HG03064 (cell line): ENCODE measurements at regions not wholly inside any gene's neighbourhood (a gene's known extent, or its start where the extent isn't known, plus 50 kb on each side); places are given as distances from the start of the nearest gene placed in this dataset.
"Not testable (repeated sequence)": the region's sequence is repeated elsewhere in the genome, so short reads cannot be mapped to it uniquely, and the experiment has no call there.

Experiments used
- ATAC-seq: cut with Tn5 transposase; IDR thresholded peaks from one replicate; pipeline ENCODE4 v1.9.1; 2021; ENCODE audit warnings: low read depth; ENCODE audit not compliant: unreplicated experiment

DNA sequence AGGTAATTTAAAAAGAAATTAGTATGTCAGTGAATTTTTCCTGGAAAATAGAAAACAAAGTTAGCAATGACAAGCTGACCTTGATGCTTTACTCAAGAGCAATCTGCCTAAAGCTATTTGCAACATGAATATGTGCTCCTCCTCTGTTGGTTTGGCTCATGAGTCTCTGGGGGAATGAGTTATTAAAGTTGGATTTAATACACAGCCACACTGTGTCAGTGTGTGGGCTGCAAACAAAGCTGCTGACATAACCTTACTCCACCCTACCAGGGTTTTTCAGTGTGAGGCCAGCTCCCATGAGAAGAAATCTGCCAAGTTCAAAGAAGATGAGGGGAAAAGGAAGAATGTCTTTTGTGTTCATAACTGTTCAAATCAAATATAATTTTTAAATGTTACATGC is 280.5 kb downstream of the TLL1 start:
- ATAC-seq, result no peak

DNA sequence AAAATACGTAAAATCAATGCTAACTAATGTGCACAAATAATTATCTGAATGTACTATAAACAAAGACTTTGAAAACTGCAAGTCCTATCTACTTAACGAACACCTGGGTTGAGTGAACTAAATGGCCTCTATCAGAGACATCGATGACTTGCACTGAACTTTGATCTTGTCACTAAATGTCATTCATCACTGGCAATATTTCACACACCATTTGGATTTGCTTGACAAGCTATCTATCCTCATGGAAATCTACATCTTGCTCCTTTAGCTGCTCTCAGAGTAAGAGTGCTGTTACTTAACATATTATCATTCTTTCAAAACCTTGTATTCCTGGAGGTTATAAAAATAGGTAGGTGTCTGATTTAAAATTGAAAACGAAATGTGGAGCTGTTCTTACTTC is 289.3 kb downstream of the TLL1 start:
- no peak for ATAC-seq

DNA sequence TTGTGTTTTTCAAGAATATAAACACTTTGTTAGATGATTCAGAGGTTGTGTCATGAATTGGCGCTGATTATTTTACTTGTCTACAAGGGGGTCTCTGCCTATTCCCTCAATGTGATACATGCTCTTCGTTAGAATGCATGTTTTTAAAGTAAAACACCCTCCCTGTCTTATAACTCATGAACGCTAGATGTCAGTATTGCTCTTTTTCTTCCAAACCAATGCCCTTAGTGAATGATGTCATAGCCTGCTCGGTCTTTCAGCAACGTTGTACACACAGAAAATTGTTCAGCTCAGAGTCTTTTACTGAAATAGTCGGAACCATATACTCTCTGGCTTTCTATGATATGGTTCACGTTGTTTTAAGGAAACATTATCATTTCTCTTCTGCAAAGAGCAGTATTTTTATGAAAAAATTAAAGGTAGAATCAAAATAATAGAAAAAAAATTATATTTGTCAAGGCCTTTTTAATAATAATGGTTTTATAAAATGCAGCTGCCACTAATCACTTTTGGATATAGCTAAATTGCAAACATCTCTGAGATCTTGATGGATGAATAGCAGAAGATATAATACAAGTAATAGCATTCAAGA is 292.9 kb downstream of the TLL1 start:
- ATAC-seq, result peak; percentile 94

DNA sequence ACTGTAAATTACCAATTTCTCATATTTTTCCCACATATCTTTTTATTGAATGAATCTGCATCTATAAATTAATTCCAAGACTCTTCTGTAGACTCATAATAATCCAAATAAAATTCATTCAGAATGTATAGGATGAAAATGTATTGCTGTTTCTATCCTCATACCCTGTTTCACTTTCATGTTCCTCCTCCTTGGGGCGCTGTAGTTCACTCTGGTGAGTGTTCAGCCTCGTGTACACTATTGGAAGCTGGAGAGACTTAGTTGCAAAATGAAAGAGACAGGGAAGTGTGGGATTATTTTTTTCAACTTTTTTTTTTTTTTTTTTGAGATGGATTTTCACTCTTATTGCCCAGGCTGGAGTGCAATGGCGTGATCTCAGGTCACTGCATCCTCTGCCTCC is 296.1 kb downstream of the TLL1 start:
- ATAC-seq, result no peak

DNA sequence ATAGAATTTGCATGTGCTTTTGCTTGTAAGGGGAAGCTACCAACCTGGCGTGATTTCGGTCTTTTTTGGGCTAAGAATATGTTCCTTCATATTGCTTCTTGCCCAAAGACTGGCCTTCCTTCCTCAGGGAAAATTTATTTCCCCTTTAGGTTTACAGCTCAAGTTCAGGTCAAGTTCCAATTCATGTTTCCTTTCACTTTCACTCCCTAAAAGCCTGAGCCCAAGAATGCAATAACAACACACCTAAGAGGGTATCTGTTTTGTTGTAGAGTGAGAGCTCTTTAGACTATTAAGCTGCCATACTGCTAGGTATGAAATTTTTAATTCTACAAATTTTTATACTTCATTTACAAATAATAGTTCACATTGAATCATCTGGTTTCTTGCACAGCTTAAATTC is 299.6 kb downstream of the TLL1 start:
- ATAC-seq, result no peak

DNA sequence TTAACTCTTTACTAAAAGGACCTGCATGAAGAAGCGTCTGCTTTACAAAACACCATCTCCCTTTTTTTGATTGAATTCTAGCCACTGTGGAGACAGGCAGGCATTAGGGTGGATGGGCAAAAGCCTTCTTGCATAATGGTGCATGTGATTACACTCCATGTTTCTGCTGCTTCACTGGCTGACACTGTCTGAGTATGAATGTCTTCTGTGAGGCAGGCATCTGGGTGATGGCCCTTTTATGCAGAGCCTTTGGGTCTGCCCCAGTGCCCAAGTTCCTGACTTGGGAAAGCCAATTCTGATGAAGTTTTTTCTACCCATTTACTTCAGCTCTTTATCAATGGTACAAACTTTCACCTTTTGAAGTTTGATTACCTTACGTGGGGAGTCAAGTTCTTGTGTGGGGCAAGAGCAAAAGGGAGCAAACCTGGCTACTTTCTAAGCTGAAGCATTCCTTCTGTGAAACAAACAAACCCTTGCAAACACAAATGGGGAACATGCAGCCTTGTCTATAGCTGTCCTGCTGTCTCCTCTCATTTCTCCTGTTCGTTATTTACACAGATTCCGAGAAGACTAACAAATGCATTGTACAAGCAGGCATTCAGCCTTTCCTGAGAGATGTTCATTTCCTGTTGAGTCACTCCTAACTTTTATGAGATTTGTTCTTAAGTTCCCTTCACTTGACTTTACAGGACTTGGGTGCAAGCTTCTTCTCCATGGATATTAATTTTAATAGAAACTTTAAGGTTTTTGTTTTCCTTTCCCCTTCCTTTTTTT is 301.9 kb downstream of the TLL1 start:
- ATAC-seq, result no peak

DNA sequence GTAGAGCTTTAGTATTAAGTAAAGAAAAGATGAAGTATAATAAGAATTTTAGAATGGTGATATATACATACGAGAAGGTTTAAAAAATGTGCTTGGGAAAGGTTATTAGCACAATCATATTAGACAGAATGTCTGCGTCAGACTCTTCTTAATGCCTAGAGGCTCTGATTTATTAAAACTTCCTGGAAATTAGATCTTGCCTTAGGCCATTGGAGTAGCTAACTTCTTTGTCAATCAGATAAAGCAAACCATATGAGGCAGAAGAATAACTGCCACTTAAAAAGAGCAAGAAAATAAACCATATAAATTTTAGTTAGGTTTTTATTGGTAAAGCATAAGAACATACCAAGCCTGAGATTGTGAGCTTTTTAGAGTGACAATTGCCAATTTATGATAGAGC is 309.1 kb downstream of the TLL1 start:
- ATAC-seq, result no peak

DNA sequence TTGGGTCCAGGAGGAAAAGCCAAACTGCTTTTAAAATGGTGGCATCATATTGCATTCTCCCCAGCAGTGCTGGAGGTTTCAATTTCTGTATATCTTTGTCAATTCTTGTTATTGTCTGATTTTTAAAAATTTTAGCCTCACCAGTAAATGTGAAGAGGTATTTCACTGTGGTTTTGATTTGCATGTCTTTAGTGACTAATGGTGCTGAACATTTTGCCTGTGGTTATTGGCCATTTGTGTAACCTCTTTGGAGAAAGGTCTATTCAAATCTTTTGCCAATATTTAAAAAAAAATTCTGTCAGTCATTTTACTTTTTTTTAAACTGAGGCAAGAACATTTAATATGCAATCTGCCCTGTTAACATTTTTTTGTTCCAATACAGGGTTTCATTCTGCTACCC is 322.1 kb downstream of the TLL1 start:
- ATAC-seq, result no peak

DNA sequence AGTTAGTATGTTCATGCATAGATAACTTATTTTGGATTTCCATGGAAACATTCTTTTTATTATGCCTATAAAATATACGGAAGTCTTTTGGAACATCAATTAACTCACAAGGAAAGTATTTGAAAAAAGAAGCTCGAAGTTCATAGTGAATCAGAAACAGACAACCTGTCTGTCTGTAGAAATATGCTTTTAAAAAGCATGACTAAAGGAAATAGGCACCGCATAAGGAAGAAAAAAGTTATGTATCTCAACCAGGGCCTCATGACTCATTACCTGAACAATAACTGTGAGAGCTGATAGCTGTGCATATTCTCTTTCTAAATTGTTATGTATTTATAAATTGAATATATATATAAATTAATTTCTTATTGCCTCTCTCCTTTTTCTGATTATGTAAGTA is 324.1 kb downstream of the TLL1 start:
- no peak for ATAC-seq

DNA sequence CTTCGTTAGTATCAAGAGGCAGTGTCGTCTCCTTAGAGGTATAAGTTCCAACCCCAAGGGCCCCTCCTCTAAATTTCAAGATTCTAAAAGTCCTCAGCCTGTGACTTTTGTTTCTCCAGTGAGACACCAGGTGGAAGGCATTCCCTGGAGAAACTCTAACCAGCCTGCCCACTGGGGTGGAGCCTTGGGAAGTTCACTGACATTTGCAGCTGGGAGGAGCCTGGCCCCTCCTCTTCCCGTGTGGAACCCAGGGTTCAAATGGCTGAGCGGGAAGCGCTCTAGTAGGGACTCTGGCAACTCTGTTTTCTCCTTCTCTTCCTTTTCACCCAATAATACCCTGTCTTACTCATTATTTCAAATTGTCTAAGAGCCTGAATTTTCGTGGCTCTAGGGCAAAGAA is 325.0 kb downstream of the TLL1 start:
- no peak for ATAC-seq

DNA sequence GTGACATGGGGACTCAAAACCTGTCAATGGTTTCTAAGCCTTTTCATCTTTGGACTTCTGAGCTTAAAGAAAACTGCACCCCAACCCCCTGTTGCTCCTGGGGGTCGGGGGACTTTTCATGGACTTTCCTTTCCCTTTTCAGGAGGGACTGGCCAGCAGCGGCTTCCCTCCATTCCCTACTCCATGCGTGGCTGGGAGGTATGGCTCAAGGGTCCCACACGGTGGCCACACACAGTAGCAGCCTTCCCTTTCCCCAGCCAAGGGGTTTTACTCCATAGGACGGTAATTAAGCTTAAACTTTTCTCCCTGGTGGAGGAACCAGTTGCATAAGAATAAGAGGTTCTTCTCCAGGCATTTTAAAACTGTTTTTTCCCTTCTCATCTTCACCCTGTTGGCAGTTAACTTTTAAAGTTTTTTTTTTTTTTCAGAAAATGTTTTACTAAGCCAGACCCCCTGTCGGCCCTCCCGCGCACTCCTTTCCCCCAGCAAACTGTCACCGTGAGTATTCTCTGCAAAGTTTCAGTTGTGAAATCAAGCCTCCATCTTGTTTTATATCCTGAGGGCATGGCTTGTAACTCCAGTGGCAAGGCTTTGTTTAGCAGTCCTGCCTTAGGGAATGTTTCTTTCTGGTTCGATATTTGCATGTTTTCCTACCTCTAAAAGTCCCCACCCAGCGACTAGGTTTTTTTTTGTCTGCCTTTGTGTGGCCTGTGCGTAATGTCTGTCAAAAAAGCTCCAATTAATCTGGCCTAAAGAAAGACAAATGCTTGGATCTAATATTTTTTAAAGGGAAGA is 325.7 kb downstream of the TLL1 start:
- no peak for ATAC-seq

DNA sequence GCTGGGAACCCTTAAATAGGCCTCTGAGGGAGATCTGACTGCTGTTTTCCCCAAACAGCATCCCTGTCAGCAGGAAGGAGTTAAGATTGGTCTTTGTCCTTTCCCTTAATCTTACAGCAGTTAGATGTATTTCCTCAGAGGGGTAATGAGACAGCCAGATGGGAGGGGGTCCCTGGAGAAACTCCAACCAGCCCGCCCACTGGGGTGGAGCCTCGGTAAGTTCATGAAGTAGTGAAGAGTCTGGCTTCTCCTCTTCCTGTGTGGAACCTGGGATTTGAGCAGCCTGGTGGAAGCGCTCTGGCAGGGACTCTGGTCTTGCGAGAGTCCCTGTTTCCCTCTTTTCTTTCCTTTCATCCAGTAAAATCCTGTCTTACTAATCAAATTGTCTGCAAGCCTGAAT is 330.0 kb downstream of the TLL1 start:
- no peak for ATAC-seq

DNA sequence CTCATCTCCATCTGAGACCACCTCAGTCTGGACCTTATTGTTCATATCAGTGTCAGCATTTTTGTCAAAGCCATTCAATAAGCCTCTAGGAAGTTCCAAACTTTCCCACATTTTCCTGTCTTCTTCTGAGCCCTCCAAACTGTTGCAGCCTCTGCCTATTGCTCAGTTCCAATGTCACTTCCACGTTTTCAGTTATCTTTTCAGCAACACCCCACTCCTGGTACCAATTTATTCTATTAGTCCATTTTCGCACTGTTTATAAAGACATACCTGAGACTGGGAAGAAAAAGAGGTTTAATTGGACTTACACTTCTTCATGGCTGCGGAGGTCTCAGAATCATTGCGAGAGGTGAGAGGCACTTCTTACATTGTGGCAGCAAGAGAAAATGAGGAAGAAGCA is 339.3 kb downstream of the TLL1 start:
- ATAC-seq, result not testable (repeated sequence)

DNA sequence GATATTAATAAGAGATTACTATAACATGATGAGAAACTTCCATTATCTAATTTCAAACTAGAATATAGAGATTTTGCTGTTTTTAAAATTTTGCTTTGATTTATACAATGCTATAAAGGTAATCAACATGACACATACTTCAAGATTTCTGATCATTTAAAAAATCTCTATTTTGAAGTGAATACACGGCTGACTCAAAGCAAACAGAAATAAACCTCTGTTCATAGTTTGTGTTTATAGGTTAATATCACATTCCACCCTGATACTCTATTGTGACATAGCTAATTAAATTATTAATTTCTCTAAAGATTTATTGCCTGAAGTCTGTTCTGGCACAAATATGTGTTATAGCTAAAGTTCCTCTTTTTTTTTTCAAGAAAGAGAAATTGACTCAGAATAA is 349.2 kb downstream of the TLL1 start:
- ATAC-seq, result no peak

DNA sequence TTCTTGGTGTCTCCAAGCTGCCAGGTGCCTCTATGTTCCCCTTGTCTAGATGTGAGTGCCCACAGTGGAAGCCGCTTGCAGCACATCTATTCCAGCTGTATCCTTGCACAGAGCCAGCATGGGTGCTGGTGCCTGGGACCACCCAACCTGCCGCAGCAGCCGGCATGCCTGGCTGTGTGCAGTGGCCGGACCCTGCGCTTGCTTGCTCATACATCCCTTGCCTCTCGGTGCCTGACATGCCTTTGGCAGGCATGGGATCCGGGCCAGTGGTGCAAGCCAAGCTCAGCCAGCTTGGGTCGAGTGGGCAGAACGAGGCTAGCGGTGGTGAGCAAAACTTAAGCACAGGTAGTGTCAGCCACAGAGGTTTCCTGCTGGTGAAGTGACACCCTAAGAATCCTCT is 355.1 kb downstream of the TLL1 start:
- ATAC-seq, result no peak

DNA sequence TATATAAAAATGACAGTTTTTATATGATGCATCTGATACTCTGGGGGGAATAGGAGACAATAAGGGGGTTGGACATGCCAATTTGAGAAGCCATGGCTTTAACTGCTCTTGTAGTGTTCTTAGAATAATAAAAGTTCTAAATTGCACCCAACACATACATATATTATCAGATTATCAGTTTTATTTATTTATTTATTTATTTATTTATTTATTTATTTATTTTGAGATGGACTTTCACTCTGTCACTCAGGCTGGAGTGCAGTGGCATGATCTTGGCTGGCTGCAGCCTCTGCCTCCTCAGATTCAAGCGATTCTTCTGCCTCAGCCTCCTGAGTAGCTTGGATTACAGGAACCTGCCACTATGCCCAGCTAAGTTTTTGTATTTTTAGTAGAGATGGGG is 356.8 kb downstream of the TLL1 start:
- ATAC-seq, result no peak

DNA sequence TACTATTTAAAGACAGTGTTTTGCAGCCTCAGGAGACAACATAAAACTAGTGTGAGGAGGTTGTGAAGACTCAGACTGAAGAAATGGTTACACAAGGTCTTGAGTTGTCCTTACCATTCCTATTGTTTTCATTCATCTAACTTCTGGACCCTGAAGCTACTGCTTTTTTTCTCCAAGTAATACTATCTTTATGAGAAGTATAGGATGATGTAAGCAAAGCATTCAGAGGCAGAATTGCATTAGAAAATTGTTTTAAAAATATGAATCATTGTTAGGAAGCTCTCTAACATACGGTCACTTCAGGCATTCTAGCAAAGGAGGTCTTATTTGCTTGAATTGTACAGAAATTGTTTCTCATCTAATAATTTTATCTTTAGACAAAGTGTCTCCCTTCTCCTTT is 357.8 kb downstream of the TLL1 start:
- no peak for ATAC-seq

DNA sequence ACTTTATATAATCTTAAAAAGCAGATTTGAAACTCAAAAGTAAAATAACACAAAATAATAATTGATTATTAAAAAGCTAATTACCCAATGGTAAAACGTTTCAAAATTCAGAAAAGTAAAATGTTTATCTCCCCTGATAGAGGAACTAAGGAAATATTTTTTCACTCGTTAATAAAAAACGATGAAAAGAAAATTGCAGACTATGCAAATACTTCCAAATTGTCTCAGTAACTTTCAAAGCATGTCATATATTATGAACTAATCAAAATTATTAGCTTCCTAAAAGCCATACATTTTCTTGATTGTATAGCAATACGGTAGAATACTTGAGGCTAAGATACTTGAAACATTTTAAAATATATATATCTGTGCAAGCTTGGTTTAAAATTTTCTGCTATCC is 366.3 kb downstream of the TLL1 start:
- ATAC-seq, result no peak

DNA sequence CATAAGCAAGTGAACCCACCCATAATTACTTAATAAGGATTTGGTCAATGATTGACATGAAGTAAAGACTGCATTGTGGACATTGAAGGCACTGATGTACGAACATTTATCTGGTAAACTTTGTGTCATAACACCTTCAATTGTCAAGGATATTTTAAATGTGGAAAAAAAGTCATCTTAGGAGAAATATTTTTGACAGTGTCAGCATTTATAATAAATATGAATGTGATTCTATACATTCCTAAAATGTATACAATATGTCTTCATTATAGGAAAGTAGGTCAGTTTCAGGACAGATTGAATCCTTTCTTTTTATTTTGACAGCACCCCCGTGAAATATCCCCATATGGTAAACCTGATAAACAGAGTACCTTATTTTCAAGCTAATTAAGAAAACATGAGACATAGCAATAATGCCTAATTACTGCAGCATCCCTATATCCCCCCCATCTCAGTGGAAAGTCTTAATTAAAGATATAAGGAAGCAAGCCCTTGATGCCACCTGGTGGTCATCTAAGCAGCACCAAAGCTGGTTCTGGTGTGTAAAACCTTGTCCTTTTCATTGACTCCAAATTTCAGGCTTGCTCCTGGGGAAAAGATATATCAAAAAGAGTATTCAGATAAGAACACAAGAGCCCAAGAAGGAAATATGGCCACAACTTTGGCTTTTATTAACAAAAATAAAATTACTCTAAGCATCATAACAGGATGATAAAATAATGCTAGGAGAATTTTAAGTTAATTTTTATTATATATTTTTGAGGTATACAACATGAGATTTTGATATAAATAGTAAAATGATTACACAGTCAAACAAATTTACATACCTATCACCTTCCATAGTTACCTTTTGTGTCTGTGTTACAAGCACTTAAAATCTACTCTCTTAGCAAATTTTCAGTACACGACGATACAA is 379.7 kb downstream of the TLL1 start:
- no peak for ATAC-seq

DNA sequence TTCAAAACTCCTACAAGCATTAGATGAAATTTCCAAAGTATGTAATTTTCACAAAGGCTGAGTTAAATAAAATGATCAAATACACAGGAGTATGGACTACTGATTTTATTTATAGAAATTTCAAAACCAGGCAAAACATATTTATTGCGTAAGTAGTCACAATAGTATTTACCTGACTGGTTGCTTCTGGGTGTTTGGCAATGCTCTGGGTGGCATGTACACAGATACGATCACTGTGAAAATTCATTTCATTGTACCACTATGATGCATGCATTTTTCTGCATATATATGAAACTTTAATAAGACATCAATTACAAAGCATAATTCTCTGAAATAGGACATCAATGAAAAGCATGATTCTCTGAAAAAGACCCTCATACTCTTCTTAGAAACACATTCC is 384.2 kb downstream of the TLL1 start:
- ATAC-seq, result no peak

DNA sequence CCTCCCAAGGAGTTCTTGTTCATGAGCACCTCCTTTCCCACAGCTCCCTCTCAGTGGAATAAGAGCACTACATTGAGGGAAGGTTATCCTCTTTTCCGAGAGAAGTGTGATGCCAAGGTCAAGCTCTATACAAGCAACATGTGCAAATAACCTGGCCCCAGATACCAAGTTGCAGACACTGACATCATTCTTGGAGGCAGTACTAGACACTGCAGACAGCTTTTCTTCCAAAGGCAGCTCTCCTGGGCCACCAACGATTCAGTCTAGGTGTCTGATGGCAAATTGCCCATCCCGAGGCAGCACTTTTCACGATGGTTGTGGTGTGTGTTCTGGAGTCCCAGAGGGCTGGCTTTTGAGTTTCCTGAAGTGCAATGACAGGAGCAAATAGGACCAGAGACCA is 384.9 kb downstream of the TLL1 start:
- no peak for ATAC-seq
